Epithelial cell of proximal tubule (primary cell): ENCODE measurements at regions not wholly inside any gene's neighbourhood (a gene's known extent, or its start where the extent isn't known, plus 50 kb on each side); places are given as distances from the start of the nearest gene placed in this dataset.

Experiments
- DNase-seq: peaks from one replicate; pipeline ENCODE4 v3.0.0-alpha.2; 2011; ENCODE audit warnings: low read depth
- H3K4me3 ChIP-seq: 2 replicates; pipeline ENCODE4 v1.5.1; 2011; ENCODE audit warnings: low read depth, mild to moderate bottlenecking, low read length
- TF ChIP-seq, protein P1 (sequence below): conservative IDR thresholded peaks from 2 replicates; pipeline ENCODE4 v1.5.1; 2012; ENCODE audit warnings: low read depth, mild to moderate bottlenecking, low read length

DNA sequence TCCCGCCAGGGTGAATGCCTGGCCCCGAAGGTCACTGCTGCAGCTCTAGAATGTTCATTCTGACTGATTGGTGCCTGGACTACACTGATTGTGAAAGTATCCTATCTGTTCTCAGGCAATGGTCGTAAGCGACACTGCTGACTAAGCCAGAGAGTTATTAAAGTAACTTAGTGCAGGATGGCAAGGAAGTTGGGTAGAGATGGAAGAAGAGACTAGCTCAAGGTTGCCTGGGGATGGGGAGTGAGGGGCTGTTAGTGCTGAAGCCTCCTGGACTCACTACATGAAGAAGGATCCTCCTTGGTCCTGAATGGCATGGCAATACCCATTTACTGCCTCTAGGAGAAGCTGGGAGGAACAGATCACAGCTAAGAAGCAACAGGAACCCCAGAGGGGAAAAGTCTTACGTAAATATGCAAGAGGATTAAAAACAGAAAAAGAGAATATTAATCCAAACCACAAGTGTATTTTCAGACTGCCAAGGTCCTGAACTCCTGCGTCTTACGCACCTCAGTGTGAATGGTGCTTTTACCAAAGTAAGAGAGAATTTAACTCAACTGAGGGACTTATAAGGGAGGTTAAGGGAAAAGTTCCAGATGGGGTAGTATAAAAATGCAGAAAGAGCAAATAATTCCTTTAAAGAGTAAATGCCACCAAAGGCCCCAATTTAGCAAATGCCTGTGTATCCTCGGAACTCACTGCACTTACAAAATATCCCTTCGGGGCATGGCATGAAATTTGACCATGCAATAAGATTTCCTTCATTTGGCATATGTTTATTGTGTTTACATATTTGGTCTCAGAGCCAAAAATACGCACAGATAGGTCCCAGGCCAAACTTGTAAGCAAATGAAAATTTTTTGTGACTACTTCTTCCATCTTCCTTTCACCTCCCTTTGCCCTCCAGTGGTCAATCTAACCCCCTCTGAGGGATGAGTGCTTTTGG lies 64.0 kb upstream of the DGKG start:
- TF ChIP-seq, protein P1, sequence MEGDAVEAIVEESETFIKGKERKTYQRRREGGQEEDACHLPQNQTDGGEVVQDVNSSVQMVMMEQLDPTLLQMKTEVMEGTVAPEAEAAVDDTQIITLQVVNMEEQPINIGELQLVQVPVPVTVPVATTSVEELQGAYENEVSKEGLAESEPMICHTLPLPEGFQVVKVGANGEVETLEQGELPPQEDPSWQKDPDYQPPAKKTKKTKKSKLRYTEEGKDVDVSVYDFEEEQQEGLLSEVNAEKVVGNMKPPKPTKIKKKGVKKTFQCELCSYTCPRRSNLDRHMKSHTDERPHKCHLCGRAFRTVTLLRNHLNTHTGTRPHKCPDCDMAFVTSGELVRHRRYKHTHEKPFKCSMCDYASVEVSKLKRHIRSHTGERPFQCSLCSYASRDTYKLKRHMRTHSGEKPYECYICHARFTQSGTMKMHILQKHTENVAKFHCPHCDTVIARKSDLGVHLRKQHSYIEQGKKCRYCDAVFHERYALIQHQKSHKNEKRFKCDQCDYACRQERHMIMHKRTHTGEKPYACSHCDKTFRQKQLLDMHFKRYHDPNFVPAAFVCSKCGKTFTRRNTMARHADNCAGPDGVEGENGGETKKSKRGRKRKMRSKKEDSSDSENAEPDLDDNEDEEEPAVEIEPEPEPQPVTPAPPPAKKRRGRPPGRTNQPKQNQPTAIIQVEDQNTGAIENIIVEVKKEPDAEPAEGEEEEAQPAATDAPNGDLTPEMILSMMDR, result peak; percentile 44
- DNase-seq, result no peak
- no peak overlapping the region for H3K4me3 ChIP-seq

DNA sequence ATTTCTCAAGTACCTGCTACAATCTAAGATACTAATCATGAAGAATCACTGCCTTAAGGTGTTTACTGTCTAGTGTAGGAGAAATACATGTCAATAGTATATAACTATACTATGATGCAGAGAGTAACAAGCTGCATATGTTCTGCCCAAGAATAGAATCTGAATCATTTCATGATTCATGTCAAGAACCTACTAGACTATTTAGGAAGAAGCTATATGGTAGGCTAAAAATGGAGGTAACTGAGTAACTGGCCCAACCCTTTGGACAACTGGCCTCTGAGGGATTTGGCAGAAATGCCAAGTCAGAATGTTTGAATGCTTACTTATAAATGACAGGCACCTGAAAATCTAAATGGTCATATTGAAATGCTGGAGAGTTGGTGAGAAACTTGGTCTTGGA lies 59.9 kb upstream of the DGKG start:
- TF ChIP-seq, protein P1, result no peak
- no peak overlapping the region for H3K4me3 ChIP-seq
- DNase-seq, result no peak

DNA sequence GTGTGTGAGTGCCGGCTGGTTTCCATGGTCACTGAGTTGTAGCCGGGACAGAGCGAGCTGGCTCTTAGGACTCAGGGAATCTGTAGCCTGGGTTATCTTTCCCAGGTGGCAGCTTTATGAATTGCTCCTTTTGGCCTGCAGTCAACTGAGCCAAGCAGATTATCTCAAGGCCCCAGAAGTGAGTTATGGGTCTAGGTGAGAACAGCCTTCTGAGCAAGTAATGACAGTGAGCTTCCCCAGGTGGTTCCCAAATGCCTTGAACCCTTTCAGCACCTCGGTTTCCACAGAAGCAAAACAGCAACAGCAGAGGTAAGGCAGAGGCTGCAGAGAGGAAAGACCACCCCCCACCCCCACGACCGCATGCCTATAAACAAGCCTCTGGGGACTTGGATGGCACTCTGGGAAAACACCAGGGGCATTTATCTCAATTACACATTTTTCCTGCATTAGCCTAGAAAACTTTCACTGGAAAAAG lies 56.7 kb upstream of the DGKG start:
- DNase-seq, result no peak
- TF ChIP-seq, protein P1, result no peak
- no peak overlapping the region for H3K4me3 ChIP-seq

DNA sequence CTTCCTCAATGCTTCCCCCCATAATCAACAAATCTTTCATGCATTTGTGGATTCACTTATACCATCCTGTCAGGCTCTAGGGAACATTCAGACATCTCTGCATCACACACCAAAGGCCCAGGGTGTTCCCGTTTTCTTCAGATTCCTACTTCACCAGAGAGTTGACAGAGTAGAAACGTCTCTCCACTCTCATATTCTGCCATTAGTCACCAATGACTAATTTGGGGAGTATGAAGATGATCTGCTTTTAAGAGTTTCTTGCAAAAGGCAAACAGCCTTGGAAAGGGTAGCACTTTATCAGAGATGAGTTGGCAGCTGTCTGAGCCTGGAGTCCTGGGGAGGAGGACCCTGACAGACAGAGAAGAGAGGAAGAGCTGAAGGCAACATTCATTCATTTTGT lies 55.8 kb upstream of the DGKG start:
- no peak overlapping the region for H3K4me3 ChIP-seq
- DNase-seq, result no peak

DNA sequence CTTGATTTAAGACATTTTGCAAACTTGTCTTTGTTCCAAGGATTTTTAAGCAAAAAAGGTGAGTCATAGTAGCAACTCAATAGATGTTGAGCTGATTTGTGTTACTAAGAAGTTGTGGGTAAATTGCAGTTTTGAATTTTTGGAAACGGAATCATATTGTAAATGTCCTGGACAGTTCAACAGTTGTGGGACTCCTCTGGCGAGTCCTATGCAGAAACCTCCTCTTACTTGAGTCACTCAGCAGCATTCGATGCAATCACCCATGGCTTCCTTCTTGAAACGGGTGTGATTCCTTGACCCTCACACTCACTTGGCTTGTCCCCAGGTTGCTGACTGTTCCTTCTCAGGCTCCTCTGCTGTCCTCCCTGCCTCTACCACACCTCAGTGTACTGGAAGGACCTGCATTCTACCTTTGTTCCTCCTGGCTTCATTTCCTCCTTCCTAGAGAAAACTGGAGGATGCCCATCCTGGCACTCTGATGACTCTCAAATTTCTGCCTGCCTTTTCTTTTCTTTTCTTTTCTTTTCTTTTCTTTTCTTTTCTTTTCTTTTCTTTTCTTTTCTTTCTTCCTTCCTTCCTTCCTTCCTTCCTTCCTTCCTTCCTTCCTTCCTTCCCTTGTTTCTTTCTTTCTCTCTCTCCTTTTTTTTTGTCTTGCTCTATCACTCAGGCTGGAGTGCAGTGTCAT lies 52.8 kb upstream of the DGKG start:
- TF ChIP-seq, protein P1, result no peak
- peak; percentile 59 for DNase-seq
- H3K4me3 ChIP-seq, result no peak overlapping the region

More for the DNA sequence above, 55.8 kb upstream of the DGKG start:
- TF ChIP-seq, protein P1, result no peak

DNA sequence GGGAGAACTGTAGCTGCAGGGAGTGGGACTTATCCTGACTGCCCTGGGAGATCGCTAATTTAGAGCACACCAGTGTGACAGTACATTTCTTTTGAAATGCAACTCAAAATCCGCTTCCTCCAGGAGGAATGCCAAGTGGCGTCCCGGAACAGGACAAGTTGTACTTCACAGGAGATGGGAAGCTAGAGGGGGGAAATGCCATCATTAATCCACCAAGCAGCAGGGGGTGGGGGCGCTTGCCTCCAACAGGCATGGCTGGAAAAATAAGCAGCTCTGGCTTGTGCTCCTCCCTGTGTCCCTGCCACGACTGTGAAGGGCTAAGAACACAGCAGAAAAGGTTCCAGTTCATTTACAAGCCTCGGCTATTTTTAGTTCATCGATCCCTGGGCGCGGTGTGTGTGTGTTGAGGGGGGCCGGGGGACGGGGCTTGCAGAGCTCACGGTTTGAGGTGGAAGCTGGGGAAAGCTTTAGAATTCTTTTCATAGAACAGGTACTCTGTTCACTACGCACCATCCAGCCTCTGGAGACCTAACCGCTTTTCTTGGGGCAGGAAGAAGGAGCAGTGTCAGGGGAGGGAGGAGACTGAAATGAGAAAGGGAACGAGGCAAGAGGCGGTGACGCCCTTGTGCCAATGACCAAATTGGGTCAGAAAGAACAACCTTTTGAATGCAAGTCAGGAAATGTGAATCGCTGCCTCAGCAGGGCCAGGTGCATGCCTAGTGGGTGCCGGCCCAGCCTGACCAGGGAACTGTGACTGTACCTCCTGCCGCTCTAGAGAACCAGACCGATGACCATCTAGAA lies 51.8 kb upstream of the DGKG start:
- no peak for DNase-seq
- peak overlapping the region; percentile 48 for H3K4me3 ChIP-seq
- TF ChIP-seq, protein P1, result no peak
